GM23338 (cell line): ENCODE measurements at regions not wholly inside any gene's neighbourhood (a gene's known extent, or its start where the extent isn't known, plus 50 kb on each side); places are given as distances from the start of the nearest gene placed in this dataset.

Experiments used
- ATAC-seq: fragments of 200-7000 bp; cut with Tn5 transposase; 3 replicates; pipeline ENCODE4 v1.9.1; 2020
- DNase-seq: peaks from one replicate; pipeline ENCODE4 v3.0.0-alpha.2; 2015; ENCODE audit warnings: low spot score
- H2AFZ ChIP-seq: fragments of 200-600 bp; sonication (generic); 2 replicates; pipeline ENCODE4 v1.8.0; 2016; ENCODE audit warnings: antibody characterized with exemption, mild to moderate bottlenecking, moderate library complexity
- H3F3A ChIP-seq: fragments of 200-600 bp; sonication (generic); replicated peaks from 2 replicates; pipeline ENCODE4 v1.8.0; 2017; ENCODE audit warnings: antibody characterized with exemption, mixed run types, low read depth
- H3K27ac ChIP-seq: fragments of 200-600 bp; sonication (generic); 2 replicates; pipeline ENCODE4 v1.6.1; 2016; ENCODE audit warnings: low read depth
- H3K27me3 ChIP-seq: fragments of 200-600 bp; sonication (generic); 2 replicates; pipeline ENCODE4 v1.8.0; 2016; ENCODE audit warnings: mild to moderate bottlenecking, mixed run types, moderate library complexity; ENCODE audit not compliant: insufficient read depth
- H3K36me3 ChIP-seq: fragments of 200-600 bp; sonication (generic); 2 replicates; pipeline ENCODE4 v1.8.0; 2016; ENCODE audit warnings: mild to moderate bottlenecking; ENCODE audit not compliant: insufficient read depth
- H3K4me1 ChIP-seq: fragments of 200-600 bp; sonication (generic); 2 replicates; pipeline ENCODE4 v1.8.0; 2016; ENCODE audit warnings: mild to moderate bottlenecking, moderate library complexity; ENCODE audit not compliant: insufficient read depth
- H3K4me2 ChIP-seq: fragments of 200-600 bp; sonication (generic); 2 replicates; pipeline ENCODE4 v1.7.1; 2017; ENCODE audit warnings: mixed run types
- H3K4me3 ChIP-seq: fragments of 200-600 bp; sonication (generic); 2 replicates; pipeline ENCODE4 v1.6.1; 2016; ENCODE audit warnings: mixed run types
- H3K79me2 ChIP-seq: fragments of 200-600 bp; sonication (generic); replicated peaks from 2 replicates; pipeline ENCODE4 v1.8.0; 2017; ENCODE audit warnings: mild to moderate bottlenecking; ENCODE audit not compliant: insufficient read depth
- H3K9me2 ChIP-seq: fragments of 200-600 bp; sonication (generic); 2 replicates; pipeline ENCODE4 v1.8.0; 2017; ENCODE audit not compliant: insufficient read depth
- H4K20me1 ChIP-seq: fragments of 200-600 bp; sonication (generic); replicated peaks from 2 replicates; pipeline ENCODE4 v1.8.0; 2017; ENCODE audit warnings: mild to moderate bottlenecking; ENCODE audit not compliant: insufficient read depth
- H3K27ac Mint-ChIP-seq: 2 replicates; pipeline ENCODE4 v1.8.0; 2020; ENCODE audit warnings: inconsistent platforms, mild to moderate bottlenecking, moderate library complexity, mixed read lengths
- H3K27me3 Mint-ChIP-seq: 3 replicates; pipeline ENCODE4 v1.8.0; 2022; ENCODE audit warnings: low read depth, mild to moderate bottlenecking, moderate library complexity, mixed read lengths, inconsistent platforms; ENCODE audit not compliant: insufficient read depth, poor library complexity
- H3K36me3 Mint-ChIP-seq: 3 replicates; pipeline ENCODE4 v1.8.0; 2021; ENCODE audit warnings: low read depth, mild to moderate bottlenecking, inconsistent platforms, moderate library complexity, mixed read lengths
- H3K4me1 Mint-ChIP-seq: 3 replicates; pipeline ENCODE4 v1.8.0; 2020; ENCODE audit warnings: mild to moderate bottlenecking, inconsistent platforms, mixed read lengths
- H3K4me3 Mint-ChIP-seq: 3 replicates; pipeline ENCODE4 v1.8.0; 2021; ENCODE audit warnings: moderate library complexity, mild to moderate bottlenecking, inconsistent platforms, mixed read lengths
- H3K9me3 Mint-ChIP-seq: 3 replicates; pipeline ENCODE4 v1.8.0; 2020; ENCODE audit warnings: moderate library complexity, mild to moderate bottlenecking, inconsistent platforms, mixed read lengths
- EZH2 ChIP-seq: fragments of 200-600 bp; sonication (generic); IDR thresholded peaks from one replicate; pipeline ENCODE4 v1.8.0; 2017; ENCODE audit warnings: antibody characterized with exemption, mild to moderate bottlenecking, low read depth; ENCODE audit not compliant: unreplicated experiment
- EZH2phosphoT487 ChIP-seq: fragments of 200-600 bp; sonication (generic); IDR thresholded peaks from one replicate; pipeline ENCODE4 v1.8.1; 2018; ENCODE audit warnings: antibody characterized with exemption; ENCODE audit not compliant: unreplicated experiment
- JUNB ChIP-seq: IDR thresholded peaks from one replicate; pipeline ENCODE4 v1.6.1; 2016; ENCODE audit warnings: antibody characterized with exemption; ENCODE audit not compliant: unreplicated experiment
- POLR2AphosphoS5 ChIP-seq: IDR thresholded peaks from 2 replicates; pipeline ENCODE4 v1.6.1; 2016; ENCODE audit warnings: antibody characterized with exemption, low read depth
- STAT1 ChIP-seq: IDR thresholded peaks from one replicate; pipeline ENCODE4 v1.6.1; 2016; ENCODE audit warnings: antibody characterized with exemption; ENCODE audit not compliant: unreplicated experiment
- ZNF114 ChIP-seq: fragments of 250-450 bp; sonication (Bioruptor Pico); IDR thresholded peaks from 2 replicates; pipeline ENCODE4 v1.5.0; 2020; ENCODE audit warnings: mild to moderate bottlenecking, moderate library complexity
- TF ChIP-seq, protein P1 (sequence below): IDR thresholded peaks from 2 replicates; pipeline ENCODE4 v1.6.1; 2016; ENCODE audit warnings: antibody characterized with exemption
- TF ChIP-seq, protein P2 (sequence below): IDR thresholded peaks from one replicate; pipeline ENCODE4 v1.6.1; 2018; ENCODE audit warnings: antibody characterized with exemption; ENCODE audit not compliant: unreplicated experiment
- TF ChIP-seq, protein P3 (sequence below): fragments of 250-450 bp; sonication (Bioruptor Pico); IDR thresholded peaks from 2 replicates; pipeline ENCODE4 v1.5.0; 2020; ENCODE audit warnings: mild to moderate bottlenecking, moderate library complexity

DNA sequence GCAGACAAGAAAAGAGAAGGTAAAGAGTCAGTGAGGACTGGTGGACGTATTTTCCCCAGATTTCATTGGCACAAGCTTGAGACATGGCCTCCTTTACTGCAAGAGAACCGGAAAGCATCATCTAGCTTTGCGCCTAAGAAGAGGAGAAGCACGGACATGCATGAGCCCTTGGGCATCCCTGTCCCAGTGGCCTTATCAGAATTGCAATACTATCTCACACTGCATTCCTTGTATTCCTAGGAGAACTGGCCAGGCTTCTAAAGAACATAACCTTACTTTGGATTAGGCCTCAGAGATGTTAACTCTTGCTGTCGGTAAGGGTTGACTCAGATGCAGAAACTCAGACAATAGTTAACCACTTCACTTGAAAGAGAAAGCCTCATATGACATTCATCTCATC, 229.5 kb upstream of the PRICKLE2 start:
- H2AFZ ChIP-seq, result no peak overlapping the region
- no peak for ATAC-seq
- H3K4me3 Mint-ChIP-seq, result no peak overlapping the region
- no peaks in the 10 kb centered on the region for H3K9me3 Mint-ChIP-seq
- no peak overlapping the region for H3K27ac ChIP-seq
- peaks cover 2% of the 10 kb centered on the region for H3K27me3 Mint-ChIP-seq
- H3K27ac Mint-ChIP-seq, result no peak overlapping the region
- no peaks in the 10 kb centered on the region for H3K27me3 ChIP-seq
- no peak for DNase-seq
- no peaks in the 10 kb centered on the region for H3K9me2 ChIP-seq
- no peaks in the 10 kb centered on the region for H3F3A ChIP-seq
- TF ChIP-seq POLR2AphosphoS5, result no peak
- TF ChIP-seq, protein P1, sequence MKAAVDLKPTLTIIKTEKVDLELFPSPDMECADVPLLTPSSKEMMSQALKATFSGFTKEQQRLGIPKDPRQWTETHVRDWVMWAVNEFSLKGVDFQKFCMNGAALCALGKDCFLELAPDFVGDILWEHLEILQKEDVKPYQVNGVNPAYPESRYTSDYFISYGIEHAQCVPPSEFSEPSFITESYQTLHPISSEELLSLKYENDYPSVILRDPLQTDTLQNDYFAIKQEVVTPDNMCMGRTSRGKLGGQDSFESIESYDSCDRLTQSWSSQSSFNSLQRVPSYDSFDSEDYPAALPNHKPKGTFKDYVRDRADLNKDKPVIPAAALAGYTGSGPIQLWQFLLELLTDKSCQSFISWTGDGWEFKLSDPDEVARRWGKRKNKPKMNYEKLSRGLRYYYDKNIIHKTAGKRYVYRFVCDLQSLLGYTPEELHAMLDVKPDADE, result no peak
- no peak for TF ChIP-seq EZH2phosphoT487
- no peak for TF ChIP-seq JUNB
- no peak for TF ChIP-seq EZH2
- TF ChIP-seq ZNF114, result no peak
- TF ChIP-seq, protein P2, sequence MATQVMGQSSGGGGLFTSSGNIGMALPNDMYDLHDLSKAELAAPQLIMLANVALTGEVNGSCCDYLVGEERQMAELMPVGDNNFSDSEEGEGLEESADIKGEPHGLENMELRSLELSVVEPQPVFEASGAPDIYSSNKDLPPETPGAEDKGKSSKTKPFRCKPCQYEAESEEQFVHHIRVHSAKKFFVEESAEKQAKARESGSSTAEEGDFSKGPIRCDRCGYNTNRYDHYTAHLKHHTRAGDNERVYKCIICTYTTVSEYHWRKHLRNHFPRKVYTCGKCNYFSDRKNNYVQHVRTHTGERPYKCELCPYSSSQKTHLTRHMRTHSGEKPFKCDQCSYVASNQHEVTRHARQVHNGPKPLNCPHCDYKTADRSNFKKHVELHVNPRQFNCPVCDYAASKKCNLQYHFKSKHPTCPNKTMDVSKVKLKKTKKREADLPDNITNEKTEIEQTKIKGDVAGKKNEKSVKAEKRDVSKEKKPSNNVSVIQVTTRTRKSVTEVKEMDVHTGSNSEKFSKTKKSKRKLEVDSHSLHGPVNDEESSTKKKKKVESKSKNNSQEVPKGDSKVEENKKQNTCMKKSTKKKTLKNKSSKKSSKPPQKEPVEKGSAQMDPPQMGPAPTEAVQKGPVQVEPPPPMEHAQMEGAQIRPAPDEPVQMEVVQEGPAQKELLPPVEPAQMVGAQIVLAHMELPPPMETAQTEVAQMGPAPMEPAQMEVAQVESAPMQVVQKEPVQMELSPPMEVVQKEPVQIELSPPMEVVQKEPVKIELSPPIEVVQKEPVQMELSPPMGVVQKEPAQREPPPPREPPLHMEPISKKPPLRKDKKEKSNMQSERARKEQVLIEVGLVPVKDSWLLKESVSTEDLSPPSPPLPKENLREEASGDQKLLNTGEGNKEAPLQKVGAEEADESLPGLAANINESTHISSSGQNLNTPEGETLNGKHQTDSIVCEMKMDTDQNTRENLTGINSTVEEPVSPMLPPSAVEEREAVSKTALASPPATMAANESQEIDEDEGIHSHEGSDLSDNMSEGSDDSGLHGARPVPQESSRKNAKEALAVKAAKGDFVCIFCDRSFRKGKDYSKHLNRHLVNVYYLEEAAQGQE, result no peak
- TF ChIP-seq, protein P3, sequence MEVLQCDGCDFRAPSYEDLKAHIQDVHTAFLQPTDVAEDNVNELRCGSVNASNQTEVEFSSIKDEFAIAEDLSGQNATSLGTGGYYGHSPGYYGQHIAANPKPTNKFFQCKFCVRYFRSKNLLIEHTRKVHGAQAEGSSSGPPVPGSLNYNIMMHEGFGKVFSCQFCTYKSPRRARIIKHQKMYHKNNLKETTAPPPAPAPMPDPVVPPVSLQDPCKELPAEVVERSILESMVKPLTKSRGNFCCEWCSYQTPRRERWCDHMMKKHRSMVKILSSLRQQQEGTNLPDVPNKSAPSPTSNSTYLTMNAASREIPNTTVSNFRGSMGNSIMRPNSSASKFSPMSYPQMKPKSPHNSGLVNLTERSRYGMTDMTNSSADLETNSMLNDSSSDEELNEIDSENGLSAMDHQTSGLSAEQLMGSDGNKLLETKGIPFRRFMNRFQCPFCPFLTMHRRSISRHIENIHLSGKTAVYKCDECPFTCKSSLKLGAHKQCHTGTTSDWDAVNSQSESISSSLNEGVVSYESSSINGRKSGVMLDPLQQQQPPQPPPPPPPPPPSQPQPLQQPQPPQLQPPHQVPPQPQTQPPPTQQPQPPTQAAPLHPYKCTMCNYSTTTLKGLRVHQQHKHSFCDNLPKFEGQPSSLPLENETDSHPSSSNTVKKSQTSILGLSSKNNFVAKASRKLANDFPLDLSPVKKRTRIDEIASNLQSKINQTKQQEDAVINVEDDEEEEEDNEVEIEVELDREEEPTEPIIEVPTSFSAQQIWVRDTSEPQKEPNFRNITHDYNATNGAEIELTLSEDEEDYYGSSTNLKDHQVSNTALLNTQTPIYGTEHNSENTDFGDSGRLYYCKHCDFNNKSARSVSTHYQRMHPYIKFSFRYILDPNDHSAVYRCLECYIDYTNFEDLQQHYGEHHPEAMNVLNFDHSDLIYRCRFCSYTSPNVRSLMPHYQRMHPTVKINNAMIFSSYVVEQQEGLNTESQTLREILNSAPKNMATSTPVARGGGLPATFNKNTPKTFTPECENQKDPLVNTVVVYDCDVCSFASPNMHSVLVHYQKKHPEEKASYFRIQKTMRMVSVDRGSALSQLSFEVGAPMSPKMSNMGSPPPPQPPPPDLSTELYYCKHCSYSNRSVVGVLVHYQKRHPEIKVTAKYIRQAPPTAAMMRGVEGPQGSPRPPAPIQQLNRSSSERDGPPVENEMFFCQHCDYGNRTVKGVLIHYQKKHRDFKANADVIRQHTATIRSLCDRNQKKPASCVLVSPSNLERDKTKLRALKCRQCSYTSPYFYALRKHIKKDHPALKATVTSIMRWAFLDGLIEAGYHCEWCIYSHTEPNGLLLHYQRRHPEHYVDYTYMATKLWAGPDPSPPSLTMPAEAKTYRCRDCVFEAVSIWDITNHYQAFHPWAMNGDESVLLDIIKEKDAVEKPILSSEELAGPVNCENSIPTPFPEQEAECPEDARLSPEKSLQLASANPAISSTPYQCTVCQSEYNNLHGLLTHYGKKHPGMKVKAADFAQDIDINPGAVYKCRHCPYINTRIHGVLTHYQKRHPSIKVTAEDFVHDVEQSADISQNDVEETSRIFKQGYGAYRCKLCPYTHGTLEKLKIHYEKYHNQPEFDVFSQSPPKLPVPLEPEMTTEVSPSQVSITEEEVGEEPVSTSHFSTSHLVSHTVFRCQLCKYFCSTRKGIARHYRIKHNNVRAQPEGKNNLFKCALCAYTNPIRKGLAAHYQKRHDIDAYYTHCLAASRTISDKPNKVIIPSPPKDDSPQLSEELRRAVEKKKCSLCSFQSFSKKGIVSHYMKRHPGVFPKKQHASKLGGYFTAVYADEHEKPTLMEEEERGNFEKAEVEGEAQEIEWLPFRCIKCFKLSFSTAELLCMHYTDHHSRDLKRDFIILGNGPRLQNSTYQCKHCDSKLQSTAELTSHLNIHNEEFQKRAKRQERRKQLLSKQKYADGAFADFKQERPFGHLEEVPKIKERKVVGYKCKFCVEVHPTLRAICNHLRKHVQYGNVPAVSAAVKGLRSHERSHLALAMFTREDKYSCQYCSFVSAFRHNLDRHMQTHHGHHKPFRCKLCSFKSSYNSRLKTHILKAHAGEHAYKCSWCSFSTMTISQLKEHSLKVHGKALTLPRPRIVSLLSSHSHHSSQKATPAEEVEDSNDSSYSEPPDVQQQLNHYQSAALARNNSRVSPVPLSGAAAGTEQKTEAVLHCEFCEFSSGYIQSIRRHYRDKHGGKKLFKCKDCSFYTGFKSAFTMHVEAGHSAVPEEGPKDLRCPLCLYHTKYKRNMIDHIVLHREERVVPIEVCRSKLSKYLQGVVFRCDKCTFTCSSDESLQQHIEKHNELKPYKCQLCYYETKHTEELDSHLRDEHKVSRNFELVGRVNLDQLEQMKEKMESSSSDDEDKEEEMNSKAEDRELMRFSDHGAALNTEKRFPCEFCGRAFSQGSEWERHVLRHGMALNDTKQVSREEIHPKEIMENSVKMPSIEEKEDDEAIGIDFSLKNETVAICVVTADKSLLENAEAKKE (CRISPR knock-in tag), result no peak
- no peak for TF ChIP-seq STAT1
- no peaks in the 10 kb centered on the region for H3K36me3 ChIP-seq
- H3K4me1 ChIP-seq, result peaks cover 7% of the 10 kb centered on the region; the same call in 1 of the 2 replicates
- H3K36me3 Mint-ChIP-seq, result no peaks in the 10 kb centered on the region
- no peak overlapping the region for H3K4me2 ChIP-seq
- H3K4me3 ChIP-seq, result no peak overlapping the region
- peaks cover 35% of the 10 kb centered on the region for H3K4me1 Mint-ChIP-seq
- H3K79me2 ChIP-seq, result no peaks in the 10 kb centered on the region
- H4K20me1 ChIP-seq, result no peaks in the 10 kb centered on the region
